ENCODE measurements at regions not wholly inside any gene's neighbourhood (a gene's known extent, or its start where the extent isn't known, plus 50 kb on each side); places are given as distances from the start of the nearest gene placed in this dataset.
"Not testable (repeated sequence)": the region's sequence is repeated elsewhere in the genome, so short reads cannot be mapped to it uniquely, and the experiment has no call there.

- no peak overlapping the region for H3K4me3 ChIP-seq (ENCODE audit: low read depth, low read length)
- TF ChIP-seq, protein P1, sequence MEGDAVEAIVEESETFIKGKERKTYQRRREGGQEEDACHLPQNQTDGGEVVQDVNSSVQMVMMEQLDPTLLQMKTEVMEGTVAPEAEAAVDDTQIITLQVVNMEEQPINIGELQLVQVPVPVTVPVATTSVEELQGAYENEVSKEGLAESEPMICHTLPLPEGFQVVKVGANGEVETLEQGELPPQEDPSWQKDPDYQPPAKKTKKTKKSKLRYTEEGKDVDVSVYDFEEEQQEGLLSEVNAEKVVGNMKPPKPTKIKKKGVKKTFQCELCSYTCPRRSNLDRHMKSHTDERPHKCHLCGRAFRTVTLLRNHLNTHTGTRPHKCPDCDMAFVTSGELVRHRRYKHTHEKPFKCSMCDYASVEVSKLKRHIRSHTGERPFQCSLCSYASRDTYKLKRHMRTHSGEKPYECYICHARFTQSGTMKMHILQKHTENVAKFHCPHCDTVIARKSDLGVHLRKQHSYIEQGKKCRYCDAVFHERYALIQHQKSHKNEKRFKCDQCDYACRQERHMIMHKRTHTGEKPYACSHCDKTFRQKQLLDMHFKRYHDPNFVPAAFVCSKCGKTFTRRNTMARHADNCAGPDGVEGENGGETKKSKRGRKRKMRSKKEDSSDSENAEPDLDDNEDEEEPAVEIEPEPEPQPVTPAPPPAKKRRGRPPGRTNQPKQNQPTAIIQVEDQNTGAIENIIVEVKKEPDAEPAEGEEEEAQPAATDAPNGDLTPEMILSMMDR (IDR thresholded peaks at IDR 0.05; ENCODE audit: insufficient read depth, low read depth, low read length) = no peak
- no peak for DNase-seq (ENCODE audit: low read depth)
Observed at GRCh38 chrX:26470941-26471340, 255.0 kb downstream of the MAGEB5 start.

DNA sequence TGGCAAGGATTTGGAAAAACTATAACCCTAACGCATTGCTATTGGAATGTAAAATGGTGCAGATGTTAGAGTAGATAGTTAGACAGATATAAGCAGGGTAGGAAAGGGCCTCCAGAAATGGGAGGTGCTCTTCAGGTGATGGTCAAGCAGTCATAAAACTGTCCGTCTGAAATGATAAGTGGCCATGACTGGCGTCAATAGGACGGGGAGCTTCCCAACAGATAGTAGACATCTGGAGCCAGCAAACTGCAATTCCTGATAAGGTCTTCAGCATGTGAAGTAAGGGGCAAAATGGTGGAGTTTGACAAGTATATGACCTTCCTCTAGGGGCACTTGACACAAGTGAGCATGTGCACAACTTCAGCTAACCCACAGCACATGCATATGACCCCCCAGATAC lies 250.4 kb downstream of the MAGEB5 start:
- DNase-seq (ENCODE audit: low read depth) = no peak
- TF ChIP-seq, protein P1 (IDR thresholded peaks at IDR 0.05; ENCODE audit: insufficient read depth, low read depth, low read length) = no peak
- H3K4me3 ChIP-seq (ENCODE audit: low read depth, low read length) = no peak overlapping the region

DNA sequence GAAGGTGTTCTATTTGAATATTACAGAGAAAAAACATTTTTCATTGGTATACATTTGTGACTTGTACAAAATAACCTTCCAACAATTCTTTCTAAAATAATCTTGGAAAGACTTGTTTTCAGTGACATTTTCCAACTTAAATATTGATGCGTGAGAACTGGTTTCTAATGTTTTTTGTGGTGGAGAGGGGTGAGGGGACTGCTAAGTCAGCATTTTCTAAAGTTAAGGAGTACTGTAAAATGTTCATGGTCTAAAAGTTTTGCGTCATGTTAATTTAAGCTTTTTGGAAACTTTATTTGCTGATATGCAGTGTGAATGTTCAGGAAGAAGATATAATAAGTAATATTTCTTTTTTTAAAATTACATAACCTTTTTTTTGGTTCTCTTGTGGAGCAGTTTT lies 229.3 kb downstream of the MAGEB5 start:
- TF ChIP-seq, protein P1 (IDR thresholded peaks at IDR 0.05; ENCODE audit: insufficient read depth, low read depth, low read length) = no peak
- DNase-seq (ENCODE audit: low read depth) = no peak
- H3K4me3 ChIP-seq (ENCODE audit: low read depth, low read length) = no peak overlapping the region

DNA sequence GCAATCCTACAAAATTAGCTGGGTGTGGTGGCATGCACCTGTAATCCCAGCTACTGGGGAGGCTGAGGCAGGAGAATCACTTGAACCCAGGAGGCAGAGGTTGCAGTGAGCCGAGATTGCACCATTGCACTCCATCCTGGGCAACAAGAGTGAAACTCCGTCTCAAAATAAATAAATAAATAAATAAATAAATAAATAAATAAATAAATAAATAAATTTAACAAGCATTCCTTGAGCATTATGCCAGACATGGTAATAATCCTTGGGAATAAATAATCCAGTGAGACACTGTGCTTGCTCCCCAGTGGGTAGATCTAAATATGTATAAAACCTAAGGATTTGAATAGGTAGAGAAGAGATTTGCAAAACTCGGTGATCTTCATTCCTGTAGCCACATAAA lies 228.4 kb downstream of the MAGEB5 start:
- H3K4me3 ChIP-seq (ENCODE audit: low read depth, low read length); DNase-seq (ENCODE audit: low read depth): not testable (repeated sequence)

GRCh38 chrX:26442340-26442739 lies 226.4 kb downstream of the MAGEB5 start:
- TF ChIP-seq, protein P1 (IDR thresholded peaks at IDR 0.05; ENCODE audit: insufficient read depth, low read depth, low read length) = peak; percentile 30
- no peak overlapping the region for H3K4me3 ChIP-seq (ENCODE audit: low read depth, low read length)
- DNase-seq (ENCODE audit: low read depth) = peak; percentile 17

DNA sequence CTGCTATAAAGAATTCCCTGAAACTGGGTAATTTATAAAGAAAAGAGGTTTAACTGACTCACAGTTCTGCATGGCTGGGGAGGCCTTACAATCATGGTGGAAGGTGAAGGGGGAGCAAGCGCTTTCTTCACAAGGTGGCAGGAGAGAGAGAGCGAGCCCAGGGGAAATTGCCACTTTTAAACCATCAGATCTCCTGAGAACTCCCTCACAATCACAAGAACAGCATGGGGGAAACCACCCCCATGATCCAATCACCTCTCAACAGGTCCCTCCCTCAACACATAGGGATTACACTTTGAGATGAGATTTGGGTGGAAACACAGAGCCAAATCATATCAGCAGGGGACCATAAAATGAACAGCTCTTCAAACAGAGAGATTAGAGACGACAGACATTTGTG lies 198.6 kb downstream of the MAGEB5 start:
- no peak overlapping the region for H3K4me3 ChIP-seq (ENCODE audit: low read depth, low read length)
- TF ChIP-seq, protein P1 (IDR thresholded peaks at IDR 0.05; ENCODE audit: insufficient read depth, low read depth, low read length) = no peak
- DNase-seq (ENCODE audit: low read depth) = no peak

DNA sequence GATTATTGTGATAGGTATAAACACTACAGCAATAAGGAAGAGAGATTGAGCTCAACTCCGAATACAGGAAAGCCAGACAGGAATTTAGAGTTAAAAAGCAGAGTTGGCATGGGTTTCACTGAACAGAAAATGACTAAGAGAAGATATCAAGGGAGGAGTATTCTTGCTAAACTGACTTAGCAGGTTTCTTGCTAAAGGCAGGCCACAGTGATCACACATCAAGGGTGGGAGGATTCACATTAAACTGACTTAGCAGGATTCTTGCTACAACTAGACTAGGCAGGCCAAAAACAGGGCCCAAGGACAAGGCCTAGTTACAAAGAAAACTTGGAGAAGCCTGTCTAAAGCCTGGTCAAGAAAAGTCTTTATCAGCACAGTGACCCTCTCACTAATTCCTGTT lies 195.1 kb downstream of the MAGEB5 start:
- TF ChIP-seq, protein P1 (IDR thresholded peaks at IDR 0.05; ENCODE audit: insufficient read depth, low read depth, low read length) = no peak
- no peak overlapping the region for H3K4me3 ChIP-seq (ENCODE audit: low read depth, low read length)
- DNase-seq (ENCODE audit: low read depth) = no peak
